ENCODE measurements at regions not wholly inside any gene's neighbourhood (a gene's known extent, or its start where the extent isn't known, plus 50 kb on each side); places are given as distances from the start of the nearest gene placed in this dataset.

- Histone ChIP-seq H3K36me3 (no peaks in the 10 kb centered on the region), H3K27me3 (no peaks in the 10 kb centered on the region), H3K4me1 (no peaks in the 10 kb centered on the region), H3K27ac (no peak overlapping the region), H3K4me3 (no peak overlapping the region), H3K9me3 (no peaks in the 10 kb centered on the region)
- intact Hi-C loops (cut with DNase I), result no loop called here
- DNase-seq (no peak), ATAC-seq (no peak), FAIRE-seq (no peak)
- WGBS, 2 donors, result 67 to 69% methylated on average over 5 of the region's 5 CpGs
- TF ChIP-seq CTCF (IDR thresholded peaks at IDR 0.05), result no peak
These were observed 171.8 kb upstream of the GPR26 start for GRCh38 chr10:123494301-123494808.

GRCh38 chr10:123496375-123496774 lies 169.8 kb upstream of the GPR26 start:
- FAIRE-seq (no peak), DNase-seq (no peak), ATAC-seq (no peak)
- Histone ChIP-seq H3K4me1 (no peaks in the 10 kb centered on the region), H3K27ac (no peak overlapping the region), H3K9me3 (no peaks in the 10 kb centered on the region), H3K4me3 (no peak overlapping the region), H3K27me3 (no peaks in the 10 kb centered on the region), H3K36me3 (no peaks in the 10 kb centered on the region)
- intact Hi-C loops (cut with DNase I), result no loop called here
- TF ChIP-seq CTCF (IDR thresholded peaks at IDR 0.05), result no peak
- 65 to 77% methylated on average over 6 of the region's 6 CpGs for WGBS, 2 donors

- ATAC-seq (no peak), FAIRE-seq (no peak), DNase-seq (no peak)
- Histone ChIP-seq H3K9me3 (no peaks in the 10 kb centered on the region), H3K27ac (no peak overlapping the region), H3K4me3 (no peak overlapping the region), H3K4me1 (no peaks in the 10 kb centered on the region), H3K36me3 (no peaks in the 10 kb centered on the region), H3K27me3 (no peaks in the 10 kb centered on the region)
- intact Hi-C loops (cut with DNase I), result no loop called here
- no peak for TF ChIP-seq CTCF (IDR thresholded peaks at IDR 0.05)
- WGBS, 2 donors, result 47 to 49% methylated on average over 10 of the region's 10 CpGs
These were observed 169.0 kb upstream of the GPR26 start for GRCh38 chr10:123496996-123497660.

- Histone ChIP-seq H3K27me3 (no peaks in the 10 kb centered on the region), H3K27ac (no peak overlapping the region), H3K9me3 (no peaks in the 10 kb centered on the region), H3K4me3 (no peak overlapping the region), H3K36me3 (no peaks in the 10 kb centered on the region), H3K4me1 (no peaks in the 10 kb centered on the region)
- no peak for FAIRE-seq
- no peak for ATAC-seq
- DNase-seq, result no peak
- 58 to 62% methylated on average over 7 of the region's 7 CpGs for WGBS, 2 donors
- intact Hi-C loops (cut with DNase I), result no loop called here
- no peak for TF ChIP-seq CTCF (IDR thresholded peaks at IDR 0.05)
These were observed 166.0 kb upstream of the GPR26 start for GRCh38 chr10:123500110-123500509.

- H3K9me3 ChIP-seq, result no peaks in the 10 kb centered on the region
- ATAC-seq (no peak), FAIRE-seq (no peak)
These were observed 165.0 kb upstream of the GPR26 start for GRCh38 chr10:123501148-123501547.

More at GRCh38 chr10:123501148-123501547, 165.0 kb upstream of the GPR26 start:
- Histone ChIP-seq H3K4me1 (no peaks in the 10 kb centered on the region), H3K27ac (no peak overlapping the region), H3K36me3 (no peaks in the 10 kb centered on the region), H3K4me3 (no peak overlapping the region), H3K27me3 (no peaks in the 10 kb centered on the region)
- WGBS, 2 donors, result 61 to 67% methylated on average over 3 of the region's 3 CpGs
- intact Hi-C loops (cut with DNase I), result no loop called here
- TF ChIP-seq CTCF (IDR thresholded peaks at IDR 0.05), result no peak
- no peak for DNase-seq

Data from pancreas (tissue), 10 donors.